ENCODE measurements at regions not wholly inside any gene's neighbourhood (a gene's known extent, or its start where the extent isn't known, plus 50 kb on each side); places are given as distances from the start of the nearest gene placed in this dataset.

DNA sequence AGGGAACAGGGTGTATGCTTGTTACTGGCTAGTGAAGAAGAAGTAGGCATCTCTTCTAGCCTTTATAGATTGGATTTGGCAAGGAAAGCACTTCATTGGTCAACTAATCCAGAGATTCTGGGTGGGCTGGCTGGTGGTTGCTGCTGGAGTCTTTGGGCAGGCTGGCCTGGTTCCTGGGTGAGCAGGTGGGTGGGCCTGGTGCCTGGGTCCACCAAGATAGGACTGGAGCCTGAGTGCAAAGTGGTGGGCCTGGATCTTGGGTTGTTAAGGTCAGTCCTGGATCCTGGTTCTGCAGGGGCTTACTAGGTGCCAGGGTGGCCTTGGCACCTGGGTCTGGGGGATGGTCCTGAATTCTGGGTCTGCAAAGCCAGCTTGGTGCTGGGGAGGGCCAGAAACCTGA, 482.4 kb upstream of the GHITM start:
- DNase-seq (ENCODE audit: low read depth in 3 of 3), result no peak

DNA sequence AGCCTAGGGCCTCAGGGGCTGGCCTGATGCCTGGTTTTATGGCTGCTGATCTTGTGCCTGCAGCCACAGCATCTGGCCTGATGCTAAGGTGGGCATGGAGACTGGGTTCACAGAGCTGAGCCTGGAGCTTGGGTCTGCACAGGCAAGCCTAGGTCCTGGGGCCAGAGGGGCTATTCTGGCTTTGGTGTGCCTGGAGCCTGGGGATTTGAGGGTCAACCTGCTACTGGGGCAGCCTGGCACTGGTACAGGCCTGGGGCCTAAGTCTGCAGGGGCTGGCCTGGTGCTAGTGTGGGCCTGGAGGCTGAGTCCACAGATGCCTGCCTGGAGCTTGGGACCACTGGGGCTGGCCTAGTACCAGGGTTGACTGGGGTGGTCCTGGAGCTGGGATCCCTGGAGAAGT, 481.8 kb upstream of the GHITM start:
- no peak for DNase-seq (ENCODE audit: low read depth in 3 of 3)

- no peak for DNase-seq (ENCODE audit: low read depth in 3 of 3)
These were observed 475.4 kb upstream of the GHITM start for GRCh38 chr10:83663918-83664317.

DNA sequence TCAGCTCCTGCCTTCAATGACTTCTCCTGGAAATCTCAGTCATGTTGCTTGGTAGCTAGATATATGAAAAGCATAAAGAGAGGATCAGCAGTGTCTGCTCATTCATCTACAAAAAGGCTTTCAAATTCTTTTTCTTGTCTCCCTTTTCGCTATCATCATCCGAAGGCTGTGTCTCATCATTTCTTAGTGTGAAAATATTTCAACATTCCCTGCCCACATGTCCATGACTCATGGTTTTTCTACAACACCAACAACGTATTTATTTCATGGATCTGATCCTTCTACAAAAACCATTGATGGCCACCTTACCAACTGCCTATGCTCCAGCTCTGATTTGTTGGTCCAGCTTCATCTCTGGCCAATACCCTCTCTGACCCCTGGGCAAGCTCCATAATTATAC, 472.5 kb upstream of the GHITM start:
- DNase-seq (ENCODE audit: low read depth in 3 of 3), result no peak

GRCh38 chr10:83667594-83667993, 471.7 kb upstream of the GHITM start:
- no peak for DNase-seq (ENCODE audit: low read depth in 3 of 3)

GRCh38 chr10:83673316-83673715, 466.0 kb upstream of the GHITM start:
- no peak for DNase-seq (ENCODE audit: low read depth in 3 of 3)

- DNase-seq (ENCODE audit: low read depth in 3 of 3), result no peak
These were observed 461.5 kb upstream of the GHITM start for GRCh38 chr10:83677795-83678194.

DNA sequence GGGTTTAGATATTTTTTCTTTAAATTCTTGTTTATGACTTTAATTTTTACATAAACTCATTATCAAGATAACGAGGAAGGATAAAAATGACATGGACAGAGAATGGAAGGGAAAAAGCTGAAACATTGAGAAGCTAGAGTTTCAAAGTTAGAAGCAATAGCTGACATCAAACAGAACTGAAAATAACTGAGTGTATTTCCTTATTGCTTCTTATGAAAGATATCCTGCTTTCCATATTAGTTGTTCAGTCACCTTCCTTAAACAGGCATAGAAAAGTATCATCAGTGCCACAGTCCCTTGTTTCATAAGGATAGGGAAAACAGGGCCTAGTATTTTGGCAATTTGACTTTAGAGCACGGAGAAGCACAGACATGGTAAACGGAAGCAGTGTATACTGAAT, 460.5 kb upstream of the GHITM start:
- no peak for DNase-seq (ENCODE audit: low read depth in 3 of 3)

GRCh38 chr10:83680470-83680891, 458.8 kb upstream of the GHITM start:
- DNase-seq (ENCODE audit: low read depth in 3 of 3), result peak; percentile 1 to 8 (median 6)

DNA sequence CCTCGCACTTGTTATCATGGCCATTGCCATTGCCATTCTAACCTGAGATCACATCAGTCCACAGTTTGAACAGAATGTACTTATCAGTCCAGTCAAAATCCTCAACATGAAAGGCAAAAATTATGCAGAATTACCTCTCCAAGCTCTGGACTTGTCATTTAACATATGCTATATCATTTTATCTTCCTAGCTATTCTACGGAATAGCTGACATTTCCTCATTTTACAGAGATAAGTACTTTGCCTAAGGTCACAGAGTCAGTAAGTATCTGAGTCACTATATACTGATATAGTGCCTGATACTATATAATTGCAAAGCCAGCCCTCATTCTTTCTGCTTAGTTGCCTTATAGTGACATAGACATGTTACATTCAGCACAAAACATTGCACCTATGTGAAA, 456.9 kb upstream of the GHITM start:
- no peak for DNase-seq (ENCODE audit: low read depth in 3 of 3)

- DNase-seq (ENCODE audit: low read depth in 3 of 3), result no peak
These were observed 453.9 kb upstream of the GHITM start for GRCh38 chr10:83685458-83685857.

DNA sequence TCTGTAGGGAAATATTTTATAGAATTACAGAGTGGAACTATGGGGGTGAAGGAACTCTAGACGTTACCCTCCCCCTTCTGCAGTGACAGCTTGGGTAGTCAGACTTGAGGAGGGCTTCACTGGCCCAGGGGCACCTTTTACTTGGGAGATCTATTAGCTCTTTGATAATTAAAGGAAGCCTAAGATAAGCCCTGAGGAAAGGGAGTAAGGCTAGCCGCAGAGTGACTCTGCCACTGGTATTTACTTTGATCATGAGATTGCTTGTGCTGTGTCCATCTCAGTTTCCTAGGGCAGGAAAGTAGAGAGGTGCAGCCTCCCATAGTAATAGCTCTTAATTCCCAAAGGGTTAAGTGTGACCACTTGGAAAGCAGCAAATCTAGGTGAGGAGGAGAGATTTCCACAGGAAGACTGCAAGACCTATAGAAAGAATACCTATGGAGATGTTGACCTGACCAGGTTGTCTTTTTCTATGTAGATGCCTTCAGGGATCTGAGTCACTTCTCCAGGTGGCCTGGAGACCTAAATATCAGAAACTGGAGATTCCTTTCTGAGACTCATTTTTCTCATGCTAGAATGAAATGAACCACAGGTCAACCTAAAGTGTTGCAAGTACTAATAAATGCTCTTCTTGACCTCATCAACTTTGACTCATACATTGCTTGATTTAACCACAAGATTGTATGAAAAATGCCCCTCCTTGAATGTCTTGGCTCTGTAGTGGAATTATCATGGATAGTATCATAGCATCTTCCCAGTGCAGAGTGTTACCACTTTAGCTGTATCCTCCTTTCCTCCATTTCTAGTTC, 447.3 kb upstream of the GHITM start:
- no peak for DNase-seq (ENCODE audit: low read depth in 3 of 3)

- DNase-seq (ENCODE audit: low read depth in 3 of 3), result no peak
These were observed 440.4 kb upstream of the GHITM start for GRCh38 chr10:83698899-83699298.

DNA sequence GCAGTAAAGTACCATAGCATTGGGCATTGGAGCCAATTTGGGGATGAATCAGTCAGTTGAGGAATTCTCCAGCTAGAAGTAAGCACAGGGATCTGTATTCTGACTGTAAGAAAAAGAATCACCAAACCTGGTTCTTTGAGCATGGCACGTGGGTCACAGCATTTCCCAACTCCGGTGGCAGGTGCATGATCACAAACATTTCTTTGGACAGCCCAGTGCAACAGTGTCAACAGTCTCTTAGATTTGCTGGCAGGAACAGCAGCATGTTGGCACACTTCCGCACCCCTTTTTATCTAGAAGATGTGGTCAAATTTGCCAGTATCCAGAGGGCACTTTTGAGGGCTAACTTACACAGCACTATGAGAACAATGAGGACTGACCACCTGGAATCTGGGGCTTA, 437.5 kb upstream of the GHITM start:
- no peak for DNase-seq (ENCODE audit: low read depth in 3 of 3)

GRCh38 chr10:83702731-83703130, 436.6 kb upstream of the GHITM start:
- DNase-seq (ENCODE audit: low read depth in 3 of 3), result no peak

GRCh38 chr10:83706120-83706519, 433.2 kb upstream of the GHITM start:
- DNase-seq (ENCODE audit: low read depth in 3 of 3), result no peak

- DNase-seq (ENCODE audit: low read depth in 3 of 3), result no peak
These were observed 432.2 kb upstream of the GHITM start for GRCh38 chr10:83706952-83707582.

- DNase-seq (ENCODE audit: low read depth in 3 of 3), result no peak
These were observed 425.9 kb upstream of the GHITM start for GRCh38 chr10:83713423-83713822.

DNA sequence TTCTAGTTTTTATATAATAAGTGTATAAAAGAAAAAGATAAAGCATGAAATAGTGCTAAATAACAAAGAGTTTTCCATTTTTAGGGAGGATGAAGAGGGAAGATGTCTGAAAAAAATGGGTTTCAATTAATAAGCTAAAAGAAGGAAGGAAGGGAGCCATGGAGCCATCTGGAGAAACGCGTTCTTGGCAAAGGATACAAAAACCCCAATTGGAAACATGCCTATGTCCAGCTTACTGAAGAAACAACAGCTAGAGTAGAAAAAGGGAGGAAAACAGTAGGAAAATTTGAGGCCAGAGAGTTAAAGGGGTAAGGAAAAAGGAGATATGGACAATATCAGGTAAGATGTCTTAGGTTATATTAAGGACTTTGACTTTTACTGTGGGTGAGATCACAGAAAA, 416.2 kb upstream of the GHITM start:
- no peak for DNase-seq (ENCODE audit: low read depth in 3 of 3)

DNA sequence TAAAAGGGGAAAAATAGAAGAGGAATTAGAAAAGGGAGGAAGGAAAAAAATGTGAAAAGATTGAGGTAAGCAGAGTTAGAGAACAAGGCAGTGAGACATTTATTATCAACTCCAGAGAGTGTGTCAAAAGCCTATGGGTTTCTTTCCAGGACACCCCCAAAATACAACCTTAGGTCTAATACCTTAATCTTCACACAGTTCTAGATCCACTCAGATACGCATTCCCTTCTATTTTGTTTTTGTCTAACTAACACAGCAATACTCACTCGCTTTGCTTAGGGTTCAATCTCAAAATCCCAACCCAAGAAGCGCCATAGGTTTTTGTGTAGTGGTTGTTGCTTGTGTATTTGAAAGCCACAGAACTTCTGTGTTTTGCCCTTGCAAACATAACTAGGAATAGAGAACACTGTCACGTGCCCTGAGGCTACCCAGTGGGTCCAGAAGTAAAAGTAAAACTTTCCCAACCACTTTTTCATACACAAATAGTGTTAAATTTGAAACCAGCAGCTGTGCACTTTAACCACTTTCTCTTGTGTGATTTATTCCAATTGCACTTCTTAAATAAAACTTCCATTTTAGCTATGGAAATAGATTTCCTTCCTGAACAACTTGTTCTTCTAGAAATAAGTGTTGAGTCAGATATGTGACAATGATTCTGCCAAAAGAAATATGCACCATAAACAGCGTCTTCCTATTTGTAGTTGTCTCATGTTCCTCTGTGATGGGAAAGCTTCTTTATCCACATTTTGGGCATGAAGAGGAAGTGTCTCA, 414.7 kb upstream of the GHITM start:
- DNase-seq (ENCODE audit: low read depth in 3 of 3), result no peak

DNA sequence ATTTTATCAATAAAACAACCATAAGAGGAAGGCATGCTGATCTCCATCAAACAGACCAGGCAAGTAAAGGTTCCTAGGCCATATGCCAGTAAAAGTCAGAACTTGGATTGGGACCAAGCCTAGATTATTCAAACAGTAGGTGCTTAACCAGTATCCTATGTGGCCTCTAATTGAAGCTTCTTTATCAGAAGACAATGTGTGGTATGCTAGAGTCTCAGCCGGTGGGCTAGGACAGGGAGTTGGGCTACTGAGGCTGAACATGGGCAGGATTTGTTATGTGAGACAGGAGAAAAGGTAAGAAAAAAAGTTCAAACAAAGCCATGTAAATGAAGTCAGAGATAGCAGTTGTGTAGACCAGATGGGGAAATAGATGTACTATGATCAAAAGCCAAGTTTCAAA, 413.7 kb upstream of the GHITM start:
- DNase-seq (ENCODE audit: low read depth in 3 of 3), result no peak

- DNase-seq (ENCODE audit: low read depth in 3 of 3), result no peak
These were observed 405.0 kb upstream of the GHITM start for GRCh38 chr10:83734278-83734677.

GRCh38 chr10:83736008-83736407, 403.3 kb upstream of the GHITM start:
- no peak for DNase-seq (ENCODE audit: low read depth in 3 of 3)
